GM21576 (cell line): ENCODE measurements at regions not wholly inside any gene's neighbourhood (a gene's known extent, or its start where the extent isn't known, plus 50 kb on each side); places are given as distances from the start of the nearest gene placed in this dataset.

Source experiments
- ATAC-seq: cut with Tn5 transposase; IDR thresholded peaks from one replicate; pipeline ENCODE4 v1.9.1; 2021; ENCODE audit warnings: mild to moderate bottlenecking, moderate library complexity; ENCODE audit not compliant: unreplicated experiment

DNA sequence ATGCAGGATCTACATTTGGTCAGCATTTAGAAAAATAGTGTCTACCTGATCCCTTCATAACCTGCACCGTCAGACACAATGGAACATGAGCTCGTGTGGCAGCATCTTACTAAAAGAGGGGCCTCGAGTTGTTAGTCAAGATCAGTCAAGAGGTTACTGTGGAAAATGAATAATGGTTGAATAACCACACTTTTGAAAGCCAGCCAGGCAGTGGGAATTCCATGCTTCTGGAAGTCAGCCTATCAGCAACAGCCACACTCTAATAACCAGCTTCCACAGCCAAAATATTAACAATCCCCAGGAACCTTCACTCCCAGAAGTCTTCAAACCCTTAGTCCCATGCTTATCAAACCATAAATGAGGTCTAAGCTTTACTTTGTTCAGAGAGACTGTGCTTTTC, 234.3 kb downstream of the HS3ST1 start:
- no peak for ATAC-seq

DNA sequence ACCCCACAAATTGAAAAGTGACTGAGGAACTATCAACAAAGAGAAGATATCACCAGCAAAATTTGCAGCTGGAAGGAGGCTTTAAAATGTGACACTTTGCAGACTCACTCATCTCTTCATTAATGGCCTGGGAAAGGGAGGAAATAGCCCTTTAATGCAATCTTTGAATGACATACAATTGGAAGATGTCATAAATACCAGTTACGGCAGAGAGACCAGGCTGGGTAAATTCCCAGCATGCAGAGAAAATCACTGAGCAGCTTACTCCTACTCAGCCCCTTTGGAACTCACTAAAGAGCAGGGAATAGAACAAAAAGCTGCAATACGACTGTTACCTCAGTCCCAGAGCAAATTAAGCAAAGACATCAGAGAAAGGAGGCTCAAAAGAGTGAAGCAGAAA, 238.9 kb downstream of the HS3ST1 start:
- no peak for ATAC-seq

DNA sequence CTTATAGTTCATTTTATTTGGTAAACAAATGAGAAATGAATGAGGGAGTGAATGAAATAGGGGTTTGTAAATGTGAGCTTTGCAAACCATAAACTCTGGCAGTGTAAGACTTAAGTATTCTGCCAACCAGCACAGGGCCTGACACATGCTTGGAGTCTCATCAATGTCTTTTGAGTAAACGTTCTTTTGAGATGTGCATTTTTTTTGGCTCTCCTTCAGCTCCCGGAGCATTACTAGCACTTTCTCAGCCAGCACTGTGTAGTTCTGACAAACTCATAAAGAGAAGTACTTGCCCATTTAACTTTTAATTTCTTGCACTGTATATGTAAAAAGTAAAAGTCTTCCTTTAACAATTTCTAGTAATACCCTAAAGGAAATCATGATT, 245.3 kb downstream of the HS3ST1 start:
- no peak for ATAC-seq

DNA sequence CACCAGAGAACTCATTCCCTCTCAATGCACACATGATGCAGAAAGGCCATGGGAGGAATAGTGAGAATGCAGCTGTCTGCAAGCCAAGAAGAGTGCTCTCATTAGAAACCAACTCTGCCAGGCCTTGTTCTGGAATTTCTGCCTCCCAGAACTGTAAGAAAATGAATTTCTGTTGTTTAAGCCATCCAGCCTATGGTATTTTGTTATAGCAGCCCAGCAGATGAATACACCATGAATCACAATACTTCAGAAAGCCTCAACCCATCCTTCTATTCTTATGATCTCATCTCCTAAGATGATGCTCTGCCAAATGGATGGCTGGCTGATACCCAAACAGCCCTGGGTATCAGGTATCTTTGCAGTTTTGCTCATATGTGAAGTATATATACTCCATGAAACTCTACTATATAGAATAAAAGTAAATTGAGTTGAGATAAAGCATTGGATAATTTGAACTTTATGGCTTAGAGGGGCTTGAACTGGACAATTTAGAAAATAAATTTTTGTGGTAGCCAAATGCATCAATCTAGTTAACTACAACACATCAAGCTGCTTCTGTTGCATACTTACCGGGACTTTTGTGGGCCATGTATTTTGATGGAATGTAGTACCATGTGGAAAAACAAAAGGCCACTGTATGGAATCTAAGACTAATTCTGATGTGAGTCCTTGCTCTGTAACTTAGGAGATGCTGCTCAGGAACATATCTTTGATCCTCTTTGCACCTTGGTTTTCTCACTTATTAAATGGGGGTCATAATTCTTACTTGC, 245.9 kb downstream of the HS3ST1 start:
- no peak for ATAC-seq

DNA sequence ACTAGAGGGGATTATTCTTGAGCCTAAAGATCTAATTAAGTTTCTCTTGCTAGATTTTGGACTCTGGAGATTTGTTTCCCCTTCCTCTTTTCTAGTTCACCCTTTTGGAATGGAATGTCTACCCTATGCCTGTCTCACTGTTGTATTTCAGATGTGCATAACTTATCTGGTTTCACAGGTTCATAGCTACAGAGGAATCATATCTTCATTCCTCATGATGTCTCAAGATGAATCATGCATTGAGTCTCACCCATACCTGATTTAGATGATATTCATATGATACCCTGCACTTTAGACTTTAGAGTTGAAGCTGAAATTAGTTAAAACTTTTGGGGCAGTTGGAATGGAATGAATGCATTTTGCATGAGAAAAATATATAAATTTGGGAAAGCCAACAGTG, 246.7 kb downstream of the HS3ST1 start:
- no peak for ATAC-seq

DNA sequence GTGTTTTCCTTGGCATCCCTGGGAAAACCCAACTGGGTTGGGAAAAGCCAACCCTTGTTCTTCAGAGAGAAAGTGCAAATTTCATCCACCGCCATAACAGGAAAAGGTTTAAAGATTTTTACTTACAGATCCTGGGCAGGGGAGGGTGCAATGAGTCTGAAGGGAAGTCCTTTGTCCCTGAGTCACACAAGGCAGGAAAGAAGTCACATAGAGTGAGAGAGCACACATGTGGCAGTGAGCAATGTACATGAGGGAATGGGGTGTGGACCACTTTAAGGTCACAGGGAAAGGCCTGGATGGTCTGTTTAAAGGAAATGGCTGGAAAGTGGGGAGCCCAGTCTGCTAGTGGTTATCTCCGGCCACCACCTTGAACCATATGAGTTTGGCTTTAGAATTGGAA, 248.9 kb downstream of the HS3ST1 start:
- ATAC-seq, result no peak

DNA sequence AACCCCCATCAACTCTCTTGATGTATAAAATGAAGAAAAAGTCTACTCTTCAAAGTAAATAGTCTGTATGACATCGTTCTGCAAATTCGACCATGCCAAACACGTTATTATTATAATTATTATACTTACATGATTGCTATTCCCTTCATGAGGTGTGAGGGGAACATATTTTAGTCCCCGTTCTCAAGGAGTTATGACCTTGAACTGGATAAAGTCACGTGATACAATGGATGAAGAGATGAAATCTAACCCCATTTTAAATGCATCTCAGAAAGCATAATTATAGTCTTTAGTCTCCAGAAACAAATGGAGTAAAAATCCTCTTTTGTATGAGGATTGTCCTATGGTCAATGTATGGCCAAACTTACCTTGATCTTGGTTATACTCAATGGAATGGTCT, 250.3 kb downstream of the HS3ST1 start:
- no peak for ATAC-seq

DNA sequence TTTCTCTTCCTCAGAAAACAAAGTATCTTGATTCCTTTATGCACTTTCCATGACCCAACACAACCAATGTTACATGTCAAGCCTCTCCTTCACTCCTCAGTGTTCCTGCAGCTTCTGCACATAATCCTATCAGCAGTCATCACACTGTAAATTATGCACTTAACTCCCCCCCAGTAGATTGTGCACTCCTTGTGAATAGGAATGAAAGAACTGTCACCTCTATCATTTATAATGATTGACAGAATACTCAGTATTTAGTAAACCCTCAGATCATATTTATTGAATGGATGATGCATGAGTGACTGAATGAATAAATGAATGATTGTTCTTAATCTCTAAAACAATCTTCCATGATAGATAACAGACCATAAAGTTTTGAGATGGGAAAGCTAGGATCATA, 253.3 kb downstream of the HS3ST1 start:
- ATAC-seq, result no peak

DNA sequence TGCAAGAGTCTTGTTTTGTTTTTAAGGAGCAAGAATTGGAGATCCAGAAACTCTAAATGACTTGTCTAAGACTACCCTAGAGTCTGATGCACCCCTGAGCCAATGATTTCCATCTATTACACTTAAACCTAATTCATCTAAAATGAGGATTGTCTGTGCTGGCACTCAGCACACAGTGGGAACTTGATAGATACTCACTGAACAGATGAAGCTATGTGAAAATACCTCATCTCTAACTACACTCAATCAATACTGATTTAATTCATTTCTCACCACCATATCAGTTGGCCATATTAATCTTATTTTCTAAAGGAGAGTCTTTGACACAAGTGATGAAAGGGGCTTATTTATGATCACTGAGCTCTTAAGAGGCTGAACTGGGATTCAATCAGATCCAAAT, 262.1 kb downstream of the HS3ST1 start:
- no peak for ATAC-seq

DNA sequence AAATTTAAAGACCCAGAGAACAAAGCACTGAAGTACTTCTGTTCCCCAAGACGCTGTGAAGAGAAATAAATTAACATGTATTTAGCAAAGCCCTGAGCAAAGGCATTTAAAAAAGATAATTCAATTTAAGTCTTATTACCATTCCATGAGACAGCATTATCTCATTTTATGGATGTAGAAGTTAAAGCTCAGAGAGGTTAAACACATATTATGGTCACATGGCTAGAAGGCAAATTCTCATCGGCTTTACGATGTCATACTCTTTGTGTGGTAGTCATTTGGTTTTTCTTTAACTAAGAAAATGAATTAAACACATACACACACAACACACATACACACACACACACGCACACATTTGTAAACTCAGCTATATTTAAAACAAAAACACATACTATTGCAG, 262.7 kb downstream of the HS3ST1 start:
- no peak for ATAC-seq

DNA sequence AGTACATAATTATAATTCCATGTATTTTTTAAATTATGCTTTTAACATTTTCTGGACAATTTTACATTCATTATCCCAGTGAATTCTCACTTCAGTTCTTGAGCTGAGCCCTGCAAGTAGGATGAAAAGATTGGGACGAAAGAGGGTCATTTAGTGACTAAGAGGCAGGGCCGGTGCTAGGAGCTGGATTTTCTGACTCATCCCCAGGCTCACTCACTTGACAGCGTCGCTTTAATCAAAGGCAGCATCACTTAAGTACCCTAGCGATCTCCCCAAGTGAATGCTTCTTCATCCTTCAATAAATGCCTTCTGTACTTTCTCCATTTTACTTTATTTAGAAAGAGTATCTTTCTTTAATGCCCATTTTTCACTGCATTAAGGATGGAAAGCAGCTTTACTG, 263.6 kb downstream of the HS3ST1 start:
- ATAC-seq, result no peak

DNA sequence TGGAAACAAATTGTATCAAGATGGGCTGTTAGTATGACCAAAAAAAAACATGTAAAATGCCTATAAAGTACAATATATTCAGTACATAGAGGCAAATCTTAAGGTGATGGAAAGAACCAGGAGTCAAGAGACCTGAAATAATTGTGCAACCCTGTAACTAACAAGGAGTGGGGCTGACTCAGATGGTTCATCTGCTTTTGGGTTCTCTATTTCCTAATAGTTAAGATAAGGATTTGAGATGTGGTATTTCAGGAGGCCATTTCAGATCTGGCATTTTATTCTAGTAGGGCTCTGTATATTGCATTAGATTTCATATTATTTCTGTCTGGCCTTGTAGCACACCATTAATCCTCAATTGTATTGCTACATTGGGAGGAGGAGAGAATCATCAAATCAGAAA, 268.4 kb downstream of the HS3ST1 start:
- no peak for ATAC-seq

DNA sequence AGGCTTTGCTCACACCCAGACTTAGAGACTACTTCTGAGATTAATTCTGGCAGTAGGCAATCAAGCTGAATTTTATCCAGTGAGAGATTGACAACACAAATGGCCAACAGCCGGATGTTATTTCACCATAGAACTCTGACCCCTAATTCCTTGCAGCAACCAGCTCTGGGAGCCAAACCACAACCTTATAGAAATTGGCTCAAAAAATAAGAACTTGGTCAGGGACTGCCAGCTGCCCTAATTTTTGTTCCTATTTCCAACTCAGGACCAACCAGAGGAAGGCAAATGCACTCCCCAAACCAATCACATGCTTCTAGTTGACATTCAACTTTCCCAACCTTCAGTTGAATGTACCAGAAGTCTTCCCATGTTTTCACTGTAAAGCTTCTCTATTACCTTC, 269.7 kb downstream of the HS3ST1 start:
- ATAC-seq, result no peak

DNA sequence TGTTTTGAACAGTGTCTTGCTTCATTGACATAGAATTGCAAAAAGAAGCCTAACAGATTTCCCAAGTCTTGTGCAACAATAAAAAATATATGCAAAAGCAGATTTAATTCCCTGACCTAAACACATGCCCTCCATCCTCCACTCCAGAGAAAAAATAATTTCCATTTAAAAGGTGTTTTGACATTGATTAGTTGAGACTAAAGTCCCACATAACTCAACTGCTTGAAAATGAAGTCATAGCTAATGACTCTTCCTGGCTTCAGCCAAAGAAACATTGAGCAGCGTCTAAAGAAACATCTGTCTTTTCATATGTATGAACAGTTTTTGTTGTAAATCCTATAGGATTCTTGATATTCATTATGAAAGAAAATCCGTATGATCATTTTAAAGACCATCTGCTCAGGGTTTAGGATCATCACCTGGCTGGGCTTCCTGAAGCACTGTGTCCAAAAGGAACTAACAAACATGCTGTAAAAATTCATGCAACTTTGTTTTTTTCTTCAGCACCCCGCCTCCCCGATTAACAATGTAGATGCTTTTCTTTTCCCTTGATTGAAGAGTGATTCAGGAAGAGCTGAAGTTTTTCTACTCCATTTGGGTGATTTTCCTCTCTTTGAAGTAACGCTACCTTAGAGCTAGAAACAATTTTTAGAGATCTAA, 273.4 kb downstream of the HS3ST1 start:
- no peak for ATAC-seq

DNA sequence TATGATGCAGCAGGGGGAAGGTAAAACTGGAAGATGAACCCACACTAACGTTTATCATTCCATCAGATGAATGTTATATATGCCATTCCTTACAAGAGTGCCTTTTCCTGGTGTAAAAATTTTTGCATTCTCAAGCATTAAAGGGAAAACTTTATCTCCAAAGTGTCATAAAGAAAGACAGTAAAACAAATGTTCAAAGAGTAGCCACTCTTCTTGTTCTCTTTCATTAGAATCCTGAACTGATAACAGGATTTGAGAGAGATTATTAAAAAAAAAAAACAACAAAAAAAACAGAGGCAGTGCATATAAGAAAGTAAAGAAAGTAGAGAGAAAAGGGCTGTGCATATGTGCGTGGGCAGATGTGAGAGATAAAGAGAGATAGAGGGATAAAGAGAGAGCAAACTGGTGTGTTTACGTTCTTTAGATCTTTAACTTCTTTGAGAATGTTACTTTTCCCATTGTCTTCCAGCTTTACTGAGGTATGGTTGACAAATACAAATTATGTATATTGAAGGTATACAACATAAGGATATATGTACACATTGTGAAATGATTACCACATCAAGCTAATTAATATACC, 275.4 kb downstream of the HS3ST1 start:
- no peak for ATAC-seq

DNA sequence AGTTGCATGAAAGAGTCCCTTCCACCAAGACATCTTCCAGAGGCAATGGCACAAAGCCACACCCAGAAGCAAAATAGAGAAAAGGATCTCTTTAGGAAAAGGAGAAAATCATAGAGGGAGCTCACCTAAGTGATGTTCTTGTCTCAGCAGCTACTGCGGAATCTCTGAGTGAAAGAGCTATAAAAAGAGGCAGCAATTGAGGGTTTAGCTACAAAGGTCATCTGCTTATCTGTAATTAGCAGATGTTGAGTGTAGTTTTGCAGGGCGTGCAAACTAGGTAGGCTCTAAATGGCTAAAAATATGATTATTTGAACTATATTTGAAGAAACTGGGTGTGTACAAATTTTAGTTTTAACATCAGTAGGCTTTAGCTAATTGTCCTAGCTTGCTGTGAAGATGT, 276.0 kb downstream of the HS3ST1 start:
- no peak for ATAC-seq

DNA sequence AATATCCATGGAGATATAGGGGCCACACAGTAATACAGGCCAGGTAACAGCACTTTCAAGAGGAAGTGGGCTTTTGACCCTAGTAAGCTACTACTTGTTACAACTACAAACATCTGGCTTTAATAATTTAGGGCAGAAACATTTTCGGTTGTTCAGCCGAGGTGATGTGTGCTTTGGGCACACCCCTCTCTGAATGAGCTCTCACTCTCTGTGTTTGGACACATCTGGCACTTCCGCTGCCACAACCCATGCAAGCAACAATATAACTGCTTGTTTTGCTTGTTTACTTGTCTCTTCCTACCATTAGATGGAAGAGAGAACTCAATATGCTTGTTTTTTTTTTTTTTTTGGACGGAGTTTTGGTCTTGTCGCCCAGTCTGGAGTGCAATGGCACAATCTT, 277.2 kb downstream of the HS3ST1 start:
- ATAC-seq, result no peak

DNA sequence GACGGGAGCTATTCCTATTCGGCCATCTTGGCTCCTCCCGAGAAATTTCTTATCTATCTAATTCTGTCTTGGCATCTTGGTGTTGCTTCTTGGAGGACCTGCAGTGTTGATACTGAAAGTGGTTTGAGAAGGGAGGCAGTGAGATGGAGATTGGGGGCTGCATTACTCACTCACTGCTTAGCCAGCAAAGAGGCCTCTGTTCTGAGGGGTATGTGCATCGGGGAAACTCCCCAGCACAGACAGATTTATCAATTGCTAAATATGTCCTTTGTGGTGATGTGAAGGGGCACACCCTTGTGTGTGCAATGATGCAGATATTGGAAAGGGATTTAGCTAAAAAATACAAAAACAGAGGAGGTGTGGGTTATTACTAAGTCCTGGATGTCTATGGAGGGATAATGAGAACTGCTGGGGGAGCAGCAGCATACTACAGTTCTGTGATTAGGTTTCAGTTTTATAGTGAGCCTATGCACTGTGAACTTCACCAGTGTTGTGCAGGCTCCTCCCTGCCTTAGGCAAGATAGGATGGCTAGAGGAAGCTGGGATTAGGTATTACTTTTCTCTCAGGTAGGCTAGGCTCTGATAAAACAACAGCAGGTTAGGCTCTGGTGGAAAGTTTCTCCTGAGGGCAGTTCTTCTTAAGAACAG, 279.0 kb downstream of the HS3ST1 start:
- ATAC-seq, result no peak

DNA sequence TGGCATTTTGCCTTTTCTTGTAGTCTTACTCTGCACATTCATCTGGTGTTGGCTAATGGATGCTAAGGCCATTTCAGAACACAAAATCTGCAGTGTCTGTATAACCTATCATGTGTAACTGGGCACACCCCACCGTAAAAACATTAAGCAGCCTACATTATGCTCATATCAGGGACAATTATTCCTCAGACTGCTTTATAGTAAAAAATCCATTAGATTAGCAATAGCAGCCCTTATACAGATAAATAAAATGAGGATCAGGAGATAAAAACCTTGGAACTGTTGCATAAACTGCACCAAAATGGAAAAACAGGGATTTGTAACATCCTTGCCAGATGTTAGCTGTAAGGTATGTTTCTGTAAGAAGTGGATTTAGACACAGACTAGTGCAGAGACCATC, 288.8 kb downstream of the HS3ST1 start:
- ATAC-seq, result no peak

DNA sequence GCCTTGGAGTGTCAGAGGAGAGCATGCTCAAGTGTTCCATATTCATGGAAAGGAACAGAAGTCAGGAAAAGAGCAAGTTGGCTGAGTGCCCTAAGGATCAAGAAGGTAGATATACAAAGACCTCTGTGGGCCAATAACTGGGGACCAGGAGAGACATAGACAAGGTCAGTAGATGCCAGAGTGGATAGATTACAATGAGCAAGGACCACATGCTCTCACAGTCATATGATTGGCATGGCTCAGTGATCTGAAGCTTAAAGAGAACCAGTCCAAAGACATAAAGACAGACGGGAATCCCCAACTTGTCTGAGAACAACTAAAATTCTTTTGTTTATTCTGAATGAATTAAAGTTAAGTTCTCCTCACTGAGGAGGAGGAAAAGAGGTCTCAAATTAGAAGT, 289.7 kb downstream of the HS3ST1 start:
- ATAC-seq, result no peak

DNA sequence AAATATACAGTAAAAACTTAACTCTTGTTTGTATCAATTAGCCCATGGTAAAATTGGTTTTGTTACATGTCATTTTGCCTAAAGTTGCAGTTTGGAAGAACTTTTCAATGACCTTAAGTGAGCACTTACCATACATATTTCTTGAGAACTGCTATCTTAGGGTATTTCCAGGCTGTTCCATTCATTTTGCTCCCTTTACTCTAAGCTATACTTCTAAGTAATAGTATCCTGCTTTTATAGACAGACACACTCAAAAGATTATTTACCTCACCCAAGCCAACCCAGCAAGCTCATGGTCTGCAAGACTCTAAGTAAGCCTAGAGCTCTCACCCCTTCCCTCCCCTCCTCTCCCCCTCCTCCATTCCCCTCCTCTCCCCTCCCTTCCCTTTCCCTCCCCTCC, 294.0 kb downstream of the HS3ST1 start:
- ATAC-seq, result no peak

DNA sequence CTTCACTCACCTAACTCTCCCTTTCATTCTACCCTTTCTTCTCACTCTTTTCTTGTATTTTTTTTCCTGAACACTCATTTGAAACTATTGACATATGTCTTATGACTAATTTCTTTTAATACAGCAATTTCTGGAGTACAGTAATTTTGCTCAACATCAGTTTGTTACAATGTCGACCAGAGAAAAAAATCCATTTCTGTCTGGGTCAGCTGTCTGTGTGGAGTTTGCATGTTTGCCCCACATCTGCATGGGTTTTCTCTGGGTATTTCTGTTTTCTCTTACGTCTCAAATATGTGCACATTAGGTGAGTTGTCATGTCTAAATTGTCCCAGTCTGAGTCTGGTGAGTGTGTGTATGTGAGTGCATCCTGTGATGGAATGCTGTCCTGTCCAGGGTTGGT, 294.8 kb downstream of the HS3ST1 start:
- ATAC-seq, result no peak
